ENCODE measurements at regions not wholly inside any gene's neighbourhood (a gene's known extent, or its start where the extent isn't known, plus 50 kb on each side); places are given as distances from the start of the nearest gene placed in this dataset.

GRCh38 chr13:95388420-95389079, 87.3 kb upstream of the ABCC4 start:
- Histone ChIP-seq H3K9me3 (ENCODE audit: control insufficient read depth, insufficient read depth, low read depth, low read length) (no peaks in the 10 kb centered on the region), H3K4me1 (ENCODE audit: control insufficient read depth, insufficient read depth, low read length) (no peaks in the 10 kb centered on the region), H3K9ac (ENCODE audit: low read length) (no peak overlapping the region), H3K27ac (ENCODE audit: low read depth, low read length) (no peak overlapping the region), H3K27me3 (ENCODE audit: control insufficient read depth, insufficient read depth, low read length) (no peaks in the 10 kb centered on the region; the same call in 1 of the 2 replicates), H3K4me3 (ENCODE audit: low read depth, low read length) (no peak overlapping the region), H3K36me3 (ENCODE audit: control insufficient read depth, insufficient read depth, low read length) (no peaks in the 10 kb centered on the region)

- no peak overlapping the region for H3K9ac ChIP-seq (ENCODE audit: low read length)
Observed at GRCh38 chr13:95391362-95391761, 90.1 kb upstream of the ABCC4 start.

GRCh38 chr13:95391785-95392184, 90.5 kb upstream of the ABCC4 start:
- no peak overlapping the region for H3K9ac ChIP-seq (ENCODE audit: low read length)
- no peaks in the 10 kb centered on the region for H3K9me3 ChIP-seq (ENCODE audit: control insufficient read depth, insufficient read depth, low read depth, low read length)
- H3K27ac ChIP-seq (ENCODE audit: low read depth, low read length), result no peak overlapping the region
- H3K4me1 ChIP-seq (ENCODE audit: control insufficient read depth, insufficient read depth, low read length), result no peaks in the 10 kb centered on the region
- no peaks in the 10 kb centered on the region; the same call in 1 of the 2 replicates for H3K27me3 ChIP-seq (ENCODE audit: control insufficient read depth, insufficient read depth, low read length)
- H3K4me3 ChIP-seq (ENCODE audit: low read depth, low read length), result no peak overlapping the region
- H3K36me3 ChIP-seq (ENCODE audit: control insufficient read depth, insufficient read depth, low read length), result no peaks in the 10 kb centered on the region

More at GRCh38 chr13:95391362-95391761, 90.1 kb upstream of the ABCC4 start:
- H3K9me3 ChIP-seq (ENCODE audit: control insufficient read depth, insufficient read depth, low read depth, low read length), result no peaks in the 10 kb centered on the region
- H3K27me3 ChIP-seq (ENCODE audit: control insufficient read depth, insufficient read depth, low read length), result no peaks in the 10 kb centered on the region; the same call in 1 of the 2 replicates
- H3K27ac ChIP-seq (ENCODE audit: low read depth, low read length), result no peak overlapping the region
- H3K4me3 ChIP-seq (ENCODE audit: low read depth, low read length), result no peak overlapping the region
- H3K4me1 ChIP-seq (ENCODE audit: control insufficient read depth, insufficient read depth, low read length), result no peaks in the 10 kb centered on the region
- H3K36me3 ChIP-seq (ENCODE audit: control insufficient read depth, insufficient read depth, low read length), result no peaks in the 10 kb centered on the region

GRCh38 chr13:95392597-95392996, 91.3 kb upstream of the ABCC4 start:
- H3K36me3 ChIP-seq (ENCODE audit: control insufficient read depth, insufficient read depth, low read length), result no peaks in the 10 kb centered on the region
- H3K4me1 ChIP-seq (ENCODE audit: control insufficient read depth, insufficient read depth, low read length), result no peaks in the 10 kb centered on the region
- no peak overlapping the region for H3K27ac ChIP-seq (ENCODE audit: low read depth, low read length)
- no peak overlapping the region for H3K4me3 ChIP-seq (ENCODE audit: low read depth, low read length)
- H3K27me3 ChIP-seq (ENCODE audit: control insufficient read depth, insufficient read depth, low read length), result no peaks in the 10 kb centered on the region; the same call in 1 of the 2 replicates
- H3K9me3 ChIP-seq (ENCODE audit: control insufficient read depth, insufficient read depth, low read depth, low read length), result no peaks in the 10 kb centered on the region
- H3K9ac ChIP-seq (ENCODE audit: low read length), result no peak overlapping the region

- Histone ChIP-seq H3K9me3 (ENCODE audit: control insufficient read depth, insufficient read depth, low read depth, low read length) (no peaks in the 10 kb centered on the region), H3K36me3 (ENCODE audit: control insufficient read depth, insufficient read depth, low read length) (no peaks in the 10 kb centered on the region), H3K9ac (ENCODE audit: low read length) (peak overlapping the region; percentile 18), H3K27ac (ENCODE audit: low read depth, low read length) (no peak overlapping the region), H3K4me1 (ENCODE audit: control insufficient read depth, insufficient read depth, low read length) (0 out of 2 replicates have a peak, but pooled peaks cover 5% of the 10 kb centered on the region), H3K4me3 (ENCODE audit: low read depth, low read length) (peak overlapping the region; percentile 68), H3K27me3 (ENCODE audit: control insufficient read depth, insufficient read depth, low read length) (no peaks in the 10 kb centered on the region)
Observed at GRCh38 chr13:95403349-95404140, 102.3 kb upstream of the ABCC4 start.

GRCh38 chr13:95404141-95404882, 103.1 kb upstream of the ABCC4 start:
- Histone ChIP-seq H3K4me1 (ENCODE audit: control insufficient read depth, insufficient read depth, low read length) (0 out of 2 replicates have a peak, but pooled peaks cover 5% of the 10 kb centered on the region), H3K4me3 (ENCODE audit: low read depth, low read length) (peak overlapping the region; percentile 68), H3K27me3 (ENCODE audit: control insufficient read depth, insufficient read depth, low read length) (no peaks in the 10 kb centered on the region), H3K36me3 (ENCODE audit: control insufficient read depth, insufficient read depth, low read length) (no peaks in the 10 kb centered on the region), H3K9ac (ENCODE audit: low read length) (peak overlapping the region; percentile 18), H3K9me3 (ENCODE audit: control insufficient read depth, insufficient read depth, low read depth, low read length) (no peaks in the 10 kb centered on the region), H3K27ac (ENCODE audit: low read depth, low read length) (no peak overlapping the region)

GRCh38 chr13:95406176-95406575, 104.9 kb upstream of the ABCC4 start:
- H3K4me1 ChIP-seq (ENCODE audit: control insufficient read depth, insufficient read depth, low read length), result 0 out of 2 replicates have a peak, but pooled peaks cover 5% of the 10 kb centered on the region
- no peak overlapping the region for H3K27ac ChIP-seq (ENCODE audit: low read depth, low read length)
- no peaks in the 10 kb centered on the region for H3K9me3 ChIP-seq (ENCODE audit: control insufficient read depth, insufficient read depth, low read depth, low read length)
- H3K27me3 ChIP-seq (ENCODE audit: control insufficient read depth, insufficient read depth, low read length), result no peaks in the 10 kb centered on the region
- no peak overlapping the region for H3K9ac ChIP-seq (ENCODE audit: low read length)
- no peaks in the 10 kb centered on the region for H3K36me3 ChIP-seq (ENCODE audit: control insufficient read depth, insufficient read depth, low read length)
- H3K4me3 ChIP-seq (ENCODE audit: low read depth, low read length), result no peak overlapping the region

DNA sequence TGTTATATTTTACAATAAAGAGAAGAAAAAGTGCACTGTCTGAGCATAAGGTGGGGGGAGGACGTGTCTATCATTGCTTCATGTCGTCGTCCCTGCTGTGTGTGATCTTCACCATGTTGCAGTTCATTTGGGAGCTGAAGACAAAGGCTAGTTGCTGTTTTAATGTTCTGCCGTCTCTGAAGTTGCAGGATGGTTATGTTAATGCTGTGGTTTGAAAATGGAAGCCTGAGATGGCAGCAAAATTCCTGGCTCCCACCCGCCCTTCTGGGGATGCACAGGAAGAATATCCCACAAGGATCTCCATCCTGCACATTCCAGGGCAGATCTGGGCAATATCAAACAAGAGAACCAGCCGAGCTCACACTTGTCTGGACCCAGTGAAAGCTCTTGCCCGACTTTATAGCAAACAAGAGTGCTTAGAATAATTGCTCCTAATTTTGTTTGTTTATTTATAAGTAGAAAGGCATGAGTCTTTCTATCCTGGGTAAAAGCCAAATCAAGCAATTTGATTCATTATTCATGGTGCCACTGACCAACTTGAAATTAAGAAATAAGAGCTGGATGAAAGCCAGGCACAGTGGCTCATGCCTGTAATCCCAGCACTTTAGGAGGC, 110.3 kb upstream of the ABCC4 start:
- H3K4me3 ChIP-seq (ENCODE audit: low read depth, low read length), result no peak overlapping the region
- H3K27me3 ChIP-seq (ENCODE audit: control insufficient read depth, insufficient read depth, low read length), result no peaks in the 10 kb centered on the region
- H3K4me1 ChIP-seq (ENCODE audit: control insufficient read depth, insufficient read depth, low read length), result no peaks in the 10 kb centered on the region
- H3K27ac ChIP-seq (ENCODE audit: low read depth, low read length), result no peak overlapping the region
- H3K9me3 ChIP-seq (ENCODE audit: control insufficient read depth, insufficient read depth, low read depth, low read length), result no peaks in the 10 kb centered on the region
- H3K9ac ChIP-seq (ENCODE audit: low read length), result no peak overlapping the region
- H3K36me3 ChIP-seq (ENCODE audit: control insufficient read depth, insufficient read depth, low read length), result no peaks in the 10 kb centered on the region

- H3K4me1 ChIP-seq (ENCODE audit: control insufficient read depth, insufficient read depth, low read length), result no peaks in the 10 kb centered on the region
- no peaks in the 10 kb centered on the region for H3K9me3 ChIP-seq (ENCODE audit: control insufficient read depth, insufficient read depth, low read depth, low read length)
- no peak overlapping the region for H3K4me3 ChIP-seq (ENCODE audit: low read depth, low read length)
- no peak overlapping the region for H3K27ac ChIP-seq (ENCODE audit: low read depth, low read length)
- no peaks in the 10 kb centered on the region for H3K36me3 ChIP-seq (ENCODE audit: control insufficient read depth, insufficient read depth, low read length)
- no peaks in the 10 kb centered on the region for H3K27me3 ChIP-seq (ENCODE audit: control insufficient read depth, insufficient read depth, low read length)
- no peak overlapping the region for H3K9ac ChIP-seq (ENCODE audit: low read length)
Observed at GRCh38 chr13:95418946-95419345, 117.7 kb upstream of the ABCC4 start.

GRCh38 chr13:95420501-95420900, 119.2 kb upstream of the ABCC4 start:
- H3K9me3 ChIP-seq (ENCODE audit: control insufficient read depth, insufficient read depth, low read depth, low read length), result no peaks in the 10 kb centered on the region
- no peak overlapping the region for H3K9ac ChIP-seq (ENCODE audit: low read length)
- H3K27ac ChIP-seq (ENCODE audit: low read depth, low read length), result no peak overlapping the region
- no peak overlapping the region for H3K4me3 ChIP-seq (ENCODE audit: low read depth, low read length)
- no peaks in the 10 kb centered on the region for H3K36me3 ChIP-seq (ENCODE audit: control insufficient read depth, insufficient read depth, low read length)
- no peaks in the 10 kb centered on the region for H3K4me1 ChIP-seq (ENCODE audit: control insufficient read depth, insufficient read depth, low read length)
- no peaks in the 10 kb centered on the region for H3K27me3 ChIP-seq (ENCODE audit: control insufficient read depth, insufficient read depth, low read length)

Data from HUES6 (cell line).